Hepatocyte (in vitro differentiated cells): ENCODE measurements at regions not wholly inside any gene's neighbourhood (a gene's known extent, or its start where the extent isn't known, plus 50 kb on each side); places are given as distances from the start of the nearest gene placed in this dataset.

Source experiments
- DNase-seq: peaks from one replicate; pipeline ENCODE4 v3.0.0-alpha.2; 2016; ENCODE audit warnings: low spot score
- H2AFZ ChIP-seq: fragments of 200-600 bp; sonication (generic); 2 replicates; pipeline ENCODE4 v1.6.0; 2016; ENCODE audit warnings: antibody characterized with exemption, mild to moderate bottlenecking
- H3K27ac ChIP-seq: fragments of 200-600 bp; sonication (generic); 2 replicates; pipeline ENCODE4 v1.5.1; 2016; ENCODE audit warnings: mild to moderate bottlenecking
- H3K27me3 ChIP-seq: fragments of 200-600 bp; sonication (generic); 2 replicates; pipeline ENCODE4 v1.6.1; 2016
- H3K36me3 ChIP-seq: fragments of 200-600 bp; sonication (generic); replicated peaks from 2 replicates; pipeline ENCODE4 v1.5.1; 2016; ENCODE audit warnings: low read depth; ENCODE audit not compliant: insufficient read depth
- H3K4me1 ChIP-seq: fragments of 200-600 bp; sonication (generic); 2 replicates; pipeline ENCODE4 v1.5.1; 2016; ENCODE audit warnings: mild to moderate bottlenecking, moderate library complexity; ENCODE audit not compliant: insufficient read depth
- H3K4me2 ChIP-seq: fragments of 200-600 bp; sonication (generic); 2 replicates; pipeline ENCODE4 v1.6.0; 2016
- H3K4me3 ChIP-seq: fragments of 200-600 bp; sonication (generic); 2 replicates; pipeline ENCODE4 v1.5.1; 2016; ENCODE audit warnings: mild to moderate bottlenecking
- H3K79me2 ChIP-seq: fragments of 200-600 bp; sonication (generic); 2 replicates; pipeline ENCODE4 v1.6.0; 2017; ENCODE audit warnings: mild to moderate bottlenecking
- H3K9me2 ChIP-seq: fragments of 200-600 bp; sonication (generic); replicated peaks from 2 replicates; pipeline ENCODE4 v1.6.0; 2017; ENCODE audit warnings: mild to moderate bottlenecking; ENCODE audit not compliant: insufficient read depth
- H3K9me3 ChIP-seq: fragments of 200-600 bp; sonication (generic); 2 replicates; pipeline ENCODE4 v1.5.1; 2016; ENCODE audit warnings: low read depth, mild to moderate bottlenecking
- H4K20me1 ChIP-seq: fragments of 200-600 bp; sonication (generic); 2 replicates; pipeline ENCODE4 v1.6.0; 2016; ENCODE audit warnings: mild to moderate bottlenecking; ENCODE audit not compliant: insufficient read depth, poor library complexity, severe bottlenecking
- CTCF ChIP-seq: fragments of 200-600 bp; sonication (generic); IDR thresholded peaks from 2 replicates; pipeline ENCODE4 v1.5.1; 2016; ENCODE audit warnings: antibody characterized with exemption, mild to moderate bottlenecking; ENCODE audit not compliant: poor library complexity
- EZH2 ChIP-seq: fragments of 200-600 bp; sonication (generic); IDR thresholded peaks from 2 replicates; pipeline ENCODE4 v1.6.1; 2016; ENCODE audit warnings: antibody characterized with exemption, mild to moderate bottlenecking, borderline replicate concordance
- EZH2phosphoT487 ChIP-seq: fragments of 200-600 bp; sonication (generic); IDR thresholded peaks from one replicate; pipeline ENCODE4 v1.6.1; 2018; ENCODE audit warnings: antibody characterized with exemption, mild to moderate bottlenecking, low read depth, moderate library complexity; ENCODE audit not compliant: unreplicated experiment, severe bottlenecking
- WGBS: methylation state at CpG from one replicate; pipeline ENCODE4 v1.1.6; 2016; ENCODE audit warnings: low lambda C conversion rate; ENCODE audit errors: missing lambda C conversion rate; 5-methylcytosine and 5-hydroxymethylcytosine counted together

GRCh38 chr2:464562-465309, 176.8 kb upstream of the ALKAL2 start:
- Histone ChIP-seq H3K4me3 (no peak overlapping the region), H4K20me1 (no peaks in the 10 kb centered on the region), H3K9me3 (no peaks in the 10 kb centered on the region), H3K4me1 (no peaks in the 10 kb centered on the region), H2AFZ (no peak overlapping the region), H3K79me2 (no peaks in the 10 kb centered on the region), H3K27me3 (peaks cover 37% of the 10 kb centered on the region), H3K27ac (no peak overlapping the region), H3K36me3 (no peaks in the 10 kb centered on the region), H3K4me2 (no peak overlapping the region), H3K9me2 (no peaks in the 10 kb centered on the region)
- TF ChIP-seq EZH2 = no peak
- WGBS = 90% methylated on average over 19 of the region's 19 CpGs
- no peak for DNase-seq

- no peak for DNase-seq
- Histone ChIP-seq H3K4me2 (no peak overlapping the region), H3K9me3 (no peaks in the 10 kb centered on the region), H3K9me2 (no peaks in the 10 kb centered on the region), H3K27me3 (peaks cover 9% of the 10 kb centered on the region), H3K79me2 (no peaks in the 10 kb centered on the region), H2AFZ (no peak overlapping the region), H3K36me3 (no peaks in the 10 kb centered on the region), H3K27ac (no peak overlapping the region), H3K4me1 (no peaks in the 10 kb centered on the region), H3K4me3 (no peak overlapping the region), H4K20me1 (no peaks in the 10 kb centered on the region)
- TF ChIP-seq CTCF (no peak), EZH2 (no peak), EZH2phosphoT487 (no peak)
- WGBS = 87% methylated on average over 6 of the region's 6 CpGs
Observed at GRCh38 chr2:460861-461260, 173.0 kb upstream of the ALKAL2 start.

DNA sequence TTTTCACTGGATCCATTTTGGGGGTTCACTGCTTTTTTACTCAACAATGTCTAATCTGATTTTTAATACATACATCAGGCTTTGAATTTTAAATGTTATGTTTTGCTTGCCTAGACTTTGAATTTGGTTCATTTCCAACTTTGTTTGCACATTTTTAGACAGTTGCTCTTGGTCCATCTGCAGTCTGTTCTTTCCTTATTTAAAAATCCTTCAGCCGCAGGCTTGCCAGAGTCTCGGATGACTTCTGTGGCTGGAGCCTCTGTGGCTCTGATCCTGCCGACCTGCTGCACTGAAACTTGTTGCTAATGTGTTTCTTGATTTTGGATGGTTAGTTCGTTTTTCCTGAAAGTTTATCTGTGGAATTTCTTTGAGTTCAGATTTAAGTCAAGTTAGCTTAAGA, 172.0 kb upstream of the ALKAL2 start:
- 70% methylated on average over 4 of the region's 4 CpGs for WGBS
- Histone ChIP-seq H3K27me3 (peaks cover 9% of the 10 kb centered on the region), H4K20me1 (no peaks in the 10 kb centered on the region), H3K4me3 (no peak overlapping the region), H2AFZ (no peak overlapping the region), H3K27ac (no peak overlapping the region), H3K4me1 (no peaks in the 10 kb centered on the region), H3K4me2 (no peak overlapping the region), H3K9me2 (no peaks in the 10 kb centered on the region), H3K9me3 (no peaks in the 10 kb centered on the region), H3K36me3 (no peaks in the 10 kb centered on the region), H3K79me2 (no peaks in the 10 kb centered on the region)
- DNase-seq = no peak
- TF ChIP-seq EZH2phosphoT487 = no peak
- TF ChIP-seq CTCF = no peak
- TF ChIP-seq EZH2 = no peak

DNA sequence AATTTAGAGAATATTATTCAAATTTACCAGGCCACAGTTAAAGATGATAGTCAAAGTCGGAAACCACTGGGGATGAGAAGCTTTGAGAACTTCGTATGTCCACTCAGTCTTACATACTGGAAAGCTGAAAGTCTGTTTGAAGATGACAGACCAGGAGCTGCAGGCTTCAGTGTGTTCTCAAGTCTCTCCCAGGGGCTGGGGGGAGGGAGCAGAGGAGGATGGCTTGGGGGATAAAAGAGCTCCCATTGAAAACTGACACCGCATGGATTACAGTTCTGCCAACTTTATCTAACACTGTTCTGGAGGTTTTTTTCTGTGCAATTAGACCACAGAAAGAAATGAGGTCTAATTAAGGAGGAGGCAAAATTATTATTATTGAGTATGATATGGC, 170.5 kb upstream of the ALKAL2 start:
- H3K36me3 ChIP-seq = no peaks in the 10 kb centered on the region
- H3K9me3 ChIP-seq = no peaks in the 10 kb centered on the region
- H3K4me2 ChIP-seq = no peak overlapping the region
- H3K27me3 ChIP-seq = peaks cover 9% of the 10 kb centered on the region
- no peak overlapping the region for H3K27ac ChIP-seq
- no peaks in the 10 kb centered on the region for H4K20me1 ChIP-seq
- H3K79me2 ChIP-seq = no peaks in the 10 kb centered on the region
- H2AFZ ChIP-seq = no peak overlapping the region
- no peak for TF ChIP-seq EZH2
- TF ChIP-seq EZH2phosphoT487 = no peak
- TF ChIP-seq CTCF = no peak
- no peak for DNase-seq
- WGBS = 58% methylated on average over 3 of the region's 3 CpGs
- no peak overlapping the region for H3K4me3 ChIP-seq
- H3K4me1 ChIP-seq = no peaks in the 10 kb centered on the region
- H3K9me2 ChIP-seq = no peaks in the 10 kb centered on the region
